Suppressor macrophage treated with lipopolysaccharide for 1 hour (primary cell): ENCODE measurements at regions not wholly inside any gene's neighbourhood (a gene's known extent, or its start where the extent isn't known, plus 50 kb on each side); places are given as distances from the start of the nearest gene placed in this dataset.
A peak's percentile ranks its signal among the peaks of the same experiment; 100 is the strongest.

Source experiments
- DNase-seq, 3 donors: peaks; one replicate each; pipeline ENCODE4 v3.0.0-alpha.2; 2020 to 2022

GRCh38 chr10:113219446-113219845 is 269.4 kb downstream of the TCF7L2 start:
- DNase-seq = peak in 1 of 3 donors; percentile 14

- DNase-seq = peak in 1 of 3 donors; percentile 18
Observed at GRCh38 chr10:113221756-113222168, 271.7 kb downstream of the TCF7L2 start.

DNA sequence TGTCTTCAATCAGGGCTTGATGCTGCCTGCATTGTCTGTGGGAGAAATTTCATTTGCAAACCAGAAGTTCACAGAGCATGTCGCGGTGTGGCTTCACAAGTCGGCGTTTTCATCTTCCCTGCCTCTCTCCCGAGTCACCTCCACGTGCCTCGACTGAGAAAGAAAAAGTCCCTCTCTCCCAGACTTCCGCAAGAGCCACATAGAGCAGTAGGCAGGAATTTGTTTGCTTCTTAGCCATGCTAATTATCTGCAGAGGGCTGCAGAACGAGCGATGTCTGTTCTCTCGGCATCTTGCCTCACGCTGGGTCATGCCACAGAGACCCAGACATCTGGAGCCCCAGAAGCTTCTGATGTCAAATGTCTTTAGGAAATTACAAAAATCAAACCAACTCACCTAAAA is 272.2 kb downstream of the TCF7L2 start:
- DNase-seq = peak in 1 of 3 donors; percentile 15

GRCh38 chr10:113225364-113225763 is 275.3 kb downstream of the TCF7L2 start:
- DNase-seq = no peak

- no peak for DNase-seq
Observed at GRCh38 chr10:113225903-113226302, 275.9 kb downstream of the TCF7L2 start.

- DNase-seq = no peak
Observed at GRCh38 chr10:113226399-113226798, 276.4 kb downstream of the TCF7L2 start.

DNA sequence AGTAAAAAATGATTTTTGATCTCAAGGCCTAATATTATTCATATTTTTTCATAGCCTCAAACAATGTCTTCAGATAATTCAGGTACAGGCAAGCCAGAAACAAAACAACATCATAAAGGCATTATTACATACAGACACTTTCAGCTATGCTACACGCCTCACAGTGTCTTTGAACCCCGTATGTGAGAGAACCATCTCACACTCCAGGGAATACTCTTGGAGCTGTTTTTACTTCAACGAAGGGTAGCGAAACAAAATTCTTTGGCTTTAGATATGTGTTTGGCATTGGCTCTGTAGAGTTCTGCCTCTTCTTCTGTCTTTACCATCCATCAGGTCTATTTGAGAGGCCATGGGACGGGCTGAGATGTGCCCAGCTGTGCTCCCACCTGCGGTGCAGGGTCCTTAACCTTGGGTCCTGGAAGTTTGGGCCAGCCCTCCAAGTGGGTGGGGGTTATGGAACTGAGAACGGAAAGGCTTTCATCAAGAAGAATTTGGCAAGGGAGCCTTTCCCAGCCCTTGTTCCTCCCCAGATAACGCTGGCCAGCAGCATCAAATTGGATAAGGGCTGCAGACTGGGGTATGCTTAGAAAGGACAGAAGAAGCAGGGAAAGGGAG is 276.9 kb downstream of the TCF7L2 start:
- DNase-seq = no peak

DNA sequence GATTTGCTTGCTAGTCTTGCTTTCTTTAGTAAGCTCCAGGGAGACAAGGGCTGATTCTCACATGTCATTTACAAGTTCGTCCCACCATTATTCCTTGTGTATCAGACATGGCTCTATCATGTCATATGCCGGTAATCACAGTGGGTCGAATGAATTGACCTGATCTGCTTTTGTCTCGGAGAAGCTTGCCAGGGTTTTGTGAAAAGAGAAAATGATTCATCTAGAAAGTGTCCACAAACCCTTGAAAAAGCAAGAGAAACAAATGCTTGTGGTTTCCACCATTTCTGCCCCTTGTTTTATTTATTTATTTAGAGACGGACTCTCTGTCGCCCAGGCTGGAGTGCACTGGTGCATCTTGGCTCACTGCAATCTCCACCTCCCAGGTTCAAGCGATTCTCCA is 278.5 kb downstream of the TCF7L2 start:
- DNase-seq = no peak

- no peak for DNase-seq
Observed at GRCh38 chr10:113230011-113230610, 280.1 kb downstream of the TCF7L2 start.

- peak; percentile 30 to 47 (median 46) for DNase-seq
Observed at GRCh38 chr10:113232928-113233511, 283.0 kb downstream of the TCF7L2 start.

- DNase-seq = peak in 2 of 3 donors; percentile 45 to 51
Observed at GRCh38 chr10:113234481-113234880, 284.4 kb downstream of the TCF7L2 start.

- peak; percentile 67 to 75 (median 72) for DNase-seq
Observed at GRCh38 chr10:113235508-113235907, 285.5 kb downstream of the TCF7L2 start.

DNA sequence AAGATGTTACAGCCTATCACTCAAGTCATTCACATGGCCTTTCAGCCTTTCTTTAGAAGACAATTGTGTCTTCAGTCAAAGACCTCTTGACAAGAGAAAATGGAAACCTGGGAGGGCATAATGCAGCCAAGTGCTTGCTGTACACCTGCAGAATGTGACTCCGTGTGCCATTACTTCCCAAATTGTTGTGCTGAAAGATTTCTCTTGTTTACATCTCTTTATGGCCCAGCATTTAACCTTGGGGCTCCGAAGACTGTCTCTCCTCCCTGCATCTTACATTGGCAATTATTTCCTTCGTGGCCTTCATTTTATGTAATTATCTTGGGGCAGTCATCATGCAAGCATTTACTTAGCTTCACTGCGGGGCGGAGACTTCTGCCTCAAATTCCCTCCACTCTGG is 287.0 kb downstream of the TCF7L2 start:
- DNase-seq = no peak

DNA sequence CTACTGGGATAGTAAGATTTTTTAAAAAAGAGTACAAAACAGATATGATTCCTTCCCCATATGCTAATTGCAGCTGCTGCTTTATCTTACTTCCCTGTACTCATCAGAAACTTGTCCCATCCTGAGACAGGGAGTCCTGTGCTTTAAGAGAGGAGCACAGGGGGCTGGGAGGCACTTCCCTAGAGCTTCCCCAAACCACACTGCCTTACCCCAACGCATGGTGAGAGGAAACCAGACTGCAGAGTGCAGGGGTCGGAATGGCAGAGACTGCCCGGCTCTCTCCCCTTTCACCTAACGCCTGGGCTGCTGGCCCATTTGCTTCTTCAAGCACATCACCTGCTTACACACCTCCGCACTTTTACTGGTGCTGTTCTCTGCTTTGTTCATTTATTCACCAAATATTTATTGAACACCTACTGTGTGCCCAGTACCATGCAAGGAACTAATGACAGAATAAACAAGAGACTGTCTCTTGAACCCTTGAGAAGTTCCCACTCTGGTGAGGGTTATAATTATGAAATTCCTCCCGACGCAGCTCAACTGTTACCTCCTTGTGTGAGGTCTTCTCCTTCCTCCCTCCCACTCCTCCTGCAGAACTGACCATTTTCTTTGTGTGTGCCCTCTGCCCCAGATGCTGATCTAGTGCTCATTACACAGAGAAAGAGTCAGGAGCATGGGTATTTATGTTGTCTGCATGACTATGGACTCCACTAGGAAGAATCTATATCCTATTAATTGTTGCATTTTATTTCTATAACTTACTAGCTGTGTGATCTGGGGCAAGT is 289.7 kb downstream of the TCF7L2 start:
- DNase-seq = peak; percentile 39 to 54 (median 53)

DNA sequence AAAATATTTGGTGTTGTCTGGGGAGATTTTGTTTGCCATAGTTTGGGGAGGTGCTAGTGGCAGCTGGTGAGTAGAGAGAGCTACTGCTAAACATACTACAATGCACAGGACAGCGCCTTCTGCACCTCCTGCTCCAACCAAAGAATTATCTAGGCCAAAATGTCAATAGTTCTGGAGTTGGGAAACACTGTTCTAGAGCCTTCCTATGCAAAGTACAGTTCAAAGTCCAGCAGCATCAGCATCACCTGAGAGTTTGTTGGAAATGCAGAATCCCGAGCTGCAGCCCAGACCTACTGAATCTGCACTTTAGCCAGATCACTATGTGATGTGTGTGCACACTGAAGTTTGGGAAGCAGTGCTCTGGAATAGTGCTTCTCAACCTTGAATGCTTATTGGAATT is 290.7 kb downstream of the TCF7L2 start:
- DNase-seq = no peak

- DNase-seq = no peak
Observed at GRCh38 chr10:113241599-113242360, 291.7 kb downstream of the TCF7L2 start.

- peak; percentile 50 to 63 (median 55) for DNase-seq
Observed at GRCh38 chr10:113243311-113243710, 293.3 kb downstream of the TCF7L2 start.

- DNase-seq = no peak
Observed at GRCh38 chr10:113244750-113245149, 294.7 kb downstream of the TCF7L2 start.

- no peak for DNase-seq
Observed at GRCh38 chr10:113245286-113245685, 295.2 kb downstream of the TCF7L2 start.

DNA sequence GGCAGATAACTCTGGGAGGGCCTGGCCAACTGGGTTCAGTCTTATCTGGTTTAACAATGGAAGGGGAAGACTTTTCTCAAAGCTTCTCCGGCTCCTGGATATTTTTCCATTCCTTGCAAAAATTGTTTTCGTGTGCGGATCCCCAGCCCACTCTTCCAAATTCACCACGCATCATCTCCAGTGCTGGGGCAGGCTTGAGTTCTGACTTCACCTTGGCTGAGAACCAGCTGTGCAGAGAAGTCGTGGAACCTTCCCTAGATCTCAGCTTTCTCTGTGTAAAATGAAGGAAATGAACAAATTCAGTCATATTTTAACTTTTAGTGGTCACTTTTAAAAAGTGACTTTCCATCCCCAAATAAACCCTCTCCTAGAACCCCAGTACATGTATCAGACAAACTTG is 297.0 kb downstream of the TCF7L2 start:
- no peak for DNase-seq

DNA sequence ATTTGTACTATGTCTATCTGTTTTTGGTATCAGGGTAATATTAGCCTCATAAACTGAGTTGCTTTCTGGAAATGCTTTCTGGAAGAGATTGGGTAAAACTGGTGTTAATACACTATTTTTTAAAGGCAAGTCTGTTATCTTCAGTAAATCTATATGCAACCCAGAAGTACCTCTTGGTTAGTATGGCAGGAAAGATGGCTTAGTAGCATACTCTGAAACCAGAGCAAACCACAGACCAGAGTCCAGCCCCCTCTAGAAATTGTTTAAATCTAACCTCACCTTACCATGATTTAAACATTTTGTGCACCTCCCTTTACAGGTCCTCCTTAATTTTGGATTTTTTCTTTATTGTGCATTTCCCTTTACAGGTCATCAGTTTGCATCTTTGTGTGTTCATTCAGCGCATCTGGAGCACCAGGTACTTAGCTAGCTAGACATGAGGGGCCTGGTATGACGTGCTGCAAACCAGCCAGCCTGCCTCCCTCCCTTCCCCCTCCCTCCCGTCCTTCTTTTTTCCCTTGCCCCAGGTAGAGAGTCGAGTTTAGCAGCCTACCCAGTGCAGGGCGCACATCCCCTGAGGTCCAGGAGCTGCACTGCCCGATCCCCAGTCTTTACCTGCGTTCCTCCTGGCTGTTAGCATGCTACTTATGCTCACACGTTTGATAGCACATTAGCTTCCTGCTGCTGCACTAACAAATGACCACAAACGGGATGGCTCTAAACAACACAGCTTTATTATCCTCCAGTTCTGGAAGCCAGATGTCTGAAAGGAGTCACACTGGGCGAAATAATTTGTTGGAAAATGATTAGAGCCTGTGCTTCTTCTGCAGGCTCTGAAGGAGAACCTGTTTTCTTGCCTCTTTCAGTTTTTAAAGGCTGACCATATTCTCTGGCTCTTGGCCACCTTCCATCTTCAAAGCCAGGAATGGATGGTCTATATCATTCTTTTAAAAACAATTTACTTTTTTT is 299.9 kb upstream of the HABP2 start:
- DNase-seq = no peak
